NCI-H1105 (cell line): ENCODE measurements at regions not wholly inside any gene's neighbourhood (a gene's known extent, or its start where the extent isn't known, plus 50 kb on each side); places are given as distances from the start of the nearest gene placed in this dataset.
"Not testable (repeated sequence)": the region's sequence is repeated elsewhere in the genome, so short reads cannot be mapped to it uniquely, and the experiment has no call there.

Experiments
- DNase-seq: peaks from one replicate; lab custom pipeline; 2025; lab: John Stamatoyannopoulos, UW

GRCh38 chr5:50590444-50591189 is 75.8 kb upstream of the PARP8 start:
- DNase-seq: not testable (repeated sequence)

DNA sequence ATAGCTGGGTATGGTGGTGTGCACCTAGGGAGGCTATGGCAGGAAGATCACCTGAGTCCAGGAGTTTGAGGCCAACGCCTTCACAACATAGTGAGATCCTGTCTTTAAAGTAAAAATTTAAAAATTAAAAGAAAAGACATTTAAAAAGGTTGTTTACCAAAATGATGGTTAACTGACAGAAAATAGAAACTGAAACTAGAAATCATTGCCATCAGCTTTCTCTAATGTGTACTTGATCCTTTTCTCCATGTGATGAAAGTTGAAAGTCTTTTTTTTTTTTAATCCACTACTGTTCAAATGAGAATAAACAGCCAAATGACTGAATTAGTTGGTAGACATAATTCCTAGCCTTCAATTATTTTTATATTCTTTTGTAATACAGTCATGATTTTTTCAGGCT is 75.1 kb upstream of the PARP8 start:
- not testable (repeated sequence) for DNase-seq

GRCh38 chr5:50593681-50594080 is 72.8 kb upstream of the PARP8 start:
- no peak for DNase-seq

DNA sequence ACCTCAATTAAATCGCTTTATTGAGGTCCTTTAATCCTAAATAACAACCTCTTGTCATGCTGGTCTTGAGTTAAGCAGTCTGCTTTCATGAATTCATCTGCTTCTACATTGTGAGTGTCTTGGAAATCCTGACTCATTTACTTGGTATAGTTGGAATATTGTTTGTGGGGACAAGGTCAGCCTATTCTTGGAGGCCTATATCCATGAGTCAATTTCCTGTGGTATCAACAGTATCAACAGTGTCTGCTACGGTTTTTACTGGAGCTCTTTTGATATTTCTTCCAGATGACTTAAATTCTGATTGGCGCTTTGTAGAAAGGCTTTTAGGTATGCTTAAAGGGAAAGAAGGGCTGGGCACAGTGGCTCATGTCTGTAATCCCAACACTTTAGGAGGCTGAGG is 71.2 kb upstream of the PARP8 start:
- DNase-seq: no peak

DNA sequence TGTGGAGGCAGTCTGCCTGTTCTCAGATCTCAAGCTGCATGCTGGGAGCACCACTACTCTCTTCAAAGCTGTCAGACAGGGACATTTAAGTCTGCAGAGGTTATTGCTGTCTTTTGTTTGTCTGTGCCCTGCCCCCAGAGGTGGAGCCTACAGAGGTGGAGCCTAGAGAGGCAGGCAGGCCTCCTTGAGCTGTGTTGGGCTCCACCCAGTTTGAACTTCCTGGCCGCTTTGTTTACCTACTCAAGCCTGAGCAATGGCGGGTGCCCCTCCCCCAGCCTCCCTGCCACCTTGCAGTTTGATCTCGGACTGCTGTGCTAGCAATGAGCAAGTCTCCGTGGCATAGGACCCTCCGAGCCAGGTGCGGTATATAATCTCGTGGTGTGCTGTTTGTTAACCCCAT is 64.9 kb upstream of the PARP8 start:
- DNase-seq: not testable (repeated sequence)

GRCh38 chr5:50606179-50606578 is 60.3 kb upstream of the PARP8 start:
- no peak for DNase-seq

DNA sequence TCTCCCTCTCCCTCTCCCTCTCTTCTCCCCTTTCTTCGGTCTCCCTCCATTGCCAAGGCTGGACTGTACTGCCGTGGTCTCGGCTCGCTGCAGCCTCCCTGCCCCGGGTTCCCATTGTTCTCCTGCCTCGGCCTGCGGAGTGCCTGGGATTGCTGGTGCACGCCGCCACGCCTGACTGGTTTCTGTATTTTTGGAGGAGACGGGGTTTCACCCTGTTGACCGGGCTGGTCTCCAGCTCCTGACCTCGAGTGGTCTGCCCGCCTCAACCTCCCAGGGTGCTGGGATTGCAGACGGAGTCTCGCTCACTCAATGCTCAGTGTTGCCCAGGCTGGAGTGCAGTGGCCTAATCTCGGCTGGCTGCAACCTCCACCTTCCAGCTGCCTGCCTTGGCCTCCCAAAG is 59.0 kb upstream of the PARP8 start:
- DNase-seq: not testable (repeated sequence)

- not testable (repeated sequence) for DNase-seq
Observed at GRCh38 chr5:50607953-50608705, 58.3 kb upstream of the PARP8 start.

GRCh38 chr5:50613057-50613456 is 53.4 kb upstream of the PARP8 start:
- not testable (repeated sequence) for DNase-seq
